GM18519 (cell line): ENCODE measurements at regions not wholly inside any gene's neighbourhood (a gene's known extent, or its start where the extent isn't known, plus 50 kb on each side); places are given as distances from the start of the nearest gene placed in this dataset.

ENCODE experiments used
- ATAC-seq: cut with Tn5 transposase; IDR thresholded peaks from one replicate; pipeline ENCODE4 v1.9.1; 2021; ENCODE audit warnings: mild to moderate bottlenecking, moderate library complexity; ENCODE audit not compliant: unreplicated experiment, low FRiP score

DNA sequence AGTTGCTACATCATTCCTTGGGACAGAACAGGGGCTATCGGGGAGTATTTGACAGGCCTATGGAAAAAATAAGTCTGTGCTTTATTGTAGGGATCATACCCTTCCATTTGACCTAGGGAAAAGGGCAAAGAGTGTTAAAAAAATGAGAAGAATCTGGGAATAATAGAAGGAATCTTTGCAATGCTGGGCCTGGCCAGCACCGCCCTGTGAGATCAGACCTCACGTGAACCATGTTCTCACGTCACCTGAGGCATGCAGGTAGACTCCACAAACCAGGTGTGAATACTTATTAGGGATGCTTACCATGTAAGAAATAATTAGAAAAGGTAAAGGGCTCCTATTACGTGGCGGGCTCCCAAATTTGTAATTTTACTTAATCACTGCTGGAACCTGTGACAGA is 177.5 kb upstream of the GATA6 start:
- ATAC-seq = no peak

- no peak for ATAC-seq
These were observed 173.0 kb upstream of the GATA6 start for GRCh38 chr18:21996351-21996826.

DNA sequence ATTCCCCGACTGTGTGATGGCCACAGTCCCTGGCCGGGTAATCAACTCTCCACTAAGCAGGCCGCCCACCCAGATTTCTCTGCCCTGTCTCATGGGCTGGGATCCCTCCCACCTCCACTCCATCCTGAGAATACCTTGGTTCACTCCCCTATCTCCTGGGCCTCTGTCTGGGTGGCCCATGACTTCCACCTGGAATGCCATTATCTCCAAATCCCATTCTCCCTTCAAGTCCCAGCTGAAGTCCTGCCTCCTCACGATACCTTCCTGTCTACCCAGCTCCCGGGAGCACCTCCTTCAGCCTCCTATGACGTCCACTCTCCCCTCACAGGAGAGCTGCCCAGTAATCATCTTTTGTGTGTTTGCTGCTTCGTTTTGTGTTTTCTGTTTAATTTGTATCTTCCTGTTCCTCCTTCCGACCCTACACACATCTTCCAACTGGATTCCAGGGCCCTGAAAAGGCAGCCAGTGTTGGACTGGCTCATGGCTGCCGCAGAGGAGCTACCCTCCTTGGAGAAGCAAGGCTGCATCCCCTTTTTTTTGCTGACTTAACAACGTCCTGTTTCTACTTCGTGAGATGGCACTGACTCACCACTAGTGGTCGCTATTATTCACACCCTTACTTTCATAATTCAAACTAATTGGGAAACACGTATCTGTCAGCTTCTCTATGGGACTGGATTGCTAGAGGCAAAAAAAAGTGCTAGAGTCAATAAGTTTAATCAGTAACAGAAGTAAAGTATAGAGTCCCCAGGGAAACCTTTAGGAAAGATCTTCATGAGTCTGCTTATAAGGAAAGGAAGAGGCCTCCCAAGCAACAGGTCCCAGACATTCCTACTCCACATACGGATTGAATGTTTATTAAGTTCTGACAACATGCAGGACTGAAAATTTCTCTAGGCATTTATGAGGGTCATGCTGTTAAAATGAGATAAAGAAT is 171.9 kb upstream of the GATA6 start:
- no peak for ATAC-seq

DNA sequence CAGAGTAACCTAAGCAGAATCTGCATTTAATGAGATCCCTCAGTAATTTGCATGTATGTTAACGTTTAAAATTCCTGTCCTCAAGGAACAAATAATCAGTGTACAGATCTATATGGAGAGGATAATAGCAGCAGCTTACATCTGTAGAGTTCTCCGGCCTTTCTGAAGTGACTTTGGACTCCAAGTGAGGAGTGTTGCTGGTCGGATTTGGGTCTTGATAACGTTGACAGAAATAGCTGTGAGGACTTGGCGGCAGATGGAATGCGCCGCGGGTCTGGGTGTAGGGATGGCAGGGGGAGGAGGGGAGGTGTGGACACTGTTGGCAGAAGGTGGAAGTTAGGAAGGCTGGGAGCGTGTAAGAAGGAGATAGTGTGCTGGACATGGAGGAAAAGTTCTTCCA is 170.9 kb upstream of the GATA6 start:
- no peak for ATAC-seq

DNA sequence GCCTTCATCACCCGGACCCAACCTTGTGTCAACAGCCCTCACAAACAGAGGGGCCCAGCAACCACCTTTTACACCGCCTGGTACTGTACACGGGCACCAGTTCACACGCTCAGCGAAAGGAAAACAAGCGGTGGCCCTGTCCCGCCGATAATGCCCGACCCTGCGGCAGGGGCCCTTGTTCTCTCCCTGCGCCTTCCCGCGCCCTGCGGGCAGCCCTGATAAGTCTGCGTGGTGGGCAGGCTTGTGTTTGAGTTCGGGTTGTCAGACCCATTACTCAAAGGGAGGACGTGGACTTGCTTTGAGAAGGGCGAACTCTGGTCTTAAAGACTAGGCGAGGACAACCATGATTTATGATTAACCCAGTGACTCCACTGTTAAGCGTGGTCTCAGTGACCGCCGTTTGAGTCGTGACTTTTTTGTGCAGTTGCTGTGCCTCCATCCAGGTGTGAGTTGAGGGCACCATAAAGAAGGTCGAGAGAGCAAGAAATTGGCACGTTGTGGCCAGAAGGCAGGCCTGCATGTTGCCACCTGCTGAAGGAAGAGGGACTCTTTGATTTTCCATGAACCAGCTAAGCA is 167.4 kb upstream of the GATA6 start:
- ATAC-seq = no peak

DNA sequence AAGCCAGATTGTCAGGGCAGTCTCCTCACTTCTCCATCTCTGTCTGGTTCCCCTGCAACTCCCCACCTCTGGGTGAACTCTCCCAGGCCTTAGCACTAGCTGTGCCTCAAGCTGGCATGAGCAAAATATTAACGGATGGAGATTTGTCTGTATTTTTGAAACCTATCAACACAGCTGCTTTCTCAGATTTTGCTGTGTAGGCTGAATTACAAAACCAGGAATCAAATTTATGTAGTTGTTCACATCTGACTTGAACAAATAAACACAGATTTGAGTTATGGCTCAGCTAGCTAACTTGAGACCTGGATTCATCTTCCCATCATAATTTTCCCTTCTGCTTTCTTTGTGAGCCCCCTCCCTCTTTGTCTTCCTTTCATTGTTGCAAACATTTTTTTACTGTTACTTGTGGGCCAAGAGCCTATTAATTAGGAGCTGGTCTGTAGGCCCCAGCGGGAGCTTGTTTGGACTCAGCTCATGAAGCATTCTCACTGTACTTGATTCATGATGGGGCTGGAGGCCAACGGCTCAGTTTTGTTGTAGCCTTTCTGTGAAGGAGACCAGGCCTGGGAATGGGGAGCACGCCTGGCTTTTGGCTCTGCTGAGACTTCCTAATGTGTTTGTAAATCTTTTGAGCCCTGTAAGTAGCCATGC is 164.1 kb upstream of the GATA6 start:
- ATAC-seq = no peak

- no peak for ATAC-seq
These were observed 162.9 kb upstream of the GATA6 start for GRCh38 chr18:22006458-22006857.

DNA sequence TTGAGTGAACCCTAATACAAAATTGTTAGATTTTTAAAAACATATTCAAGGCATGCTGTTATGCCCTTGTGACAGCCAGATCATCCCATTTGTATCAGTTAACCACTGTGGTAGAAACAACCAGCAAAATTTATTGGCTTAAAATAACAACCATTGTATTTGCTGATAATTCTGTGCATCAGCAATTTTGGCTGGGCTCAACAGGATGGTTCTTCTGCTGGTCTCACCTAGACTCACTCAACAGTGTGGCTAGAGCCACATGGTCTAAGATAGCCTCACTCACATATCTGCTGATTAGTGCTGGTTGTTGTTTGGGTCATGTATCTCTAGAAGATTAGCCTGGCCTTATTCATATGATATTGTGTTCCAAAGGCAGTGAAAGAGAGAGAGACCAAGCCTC is 160.1 kb upstream of the GATA6 start:
- no peak for ATAC-seq

DNA sequence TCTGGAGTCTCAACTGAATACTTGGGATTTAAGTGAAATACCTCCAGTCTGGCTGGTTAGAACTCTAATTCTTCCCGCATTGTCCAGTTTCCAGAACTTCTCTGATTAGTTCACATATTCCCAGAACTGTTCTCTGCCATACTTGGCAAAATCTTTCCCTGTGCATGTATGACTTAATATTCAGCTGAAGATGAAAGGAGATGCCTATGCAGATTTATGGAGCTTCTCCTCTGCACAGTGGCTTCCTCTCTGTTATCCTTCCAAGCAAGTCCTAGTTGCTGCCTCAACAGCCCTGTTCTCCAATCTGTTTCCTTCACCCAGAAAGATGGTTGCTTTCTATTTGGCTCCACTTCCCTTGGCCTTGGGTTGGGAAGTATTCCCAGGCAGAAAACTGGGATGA is 155.4 kb upstream of the GATA6 start:
- ATAC-seq = no peak

DNA sequence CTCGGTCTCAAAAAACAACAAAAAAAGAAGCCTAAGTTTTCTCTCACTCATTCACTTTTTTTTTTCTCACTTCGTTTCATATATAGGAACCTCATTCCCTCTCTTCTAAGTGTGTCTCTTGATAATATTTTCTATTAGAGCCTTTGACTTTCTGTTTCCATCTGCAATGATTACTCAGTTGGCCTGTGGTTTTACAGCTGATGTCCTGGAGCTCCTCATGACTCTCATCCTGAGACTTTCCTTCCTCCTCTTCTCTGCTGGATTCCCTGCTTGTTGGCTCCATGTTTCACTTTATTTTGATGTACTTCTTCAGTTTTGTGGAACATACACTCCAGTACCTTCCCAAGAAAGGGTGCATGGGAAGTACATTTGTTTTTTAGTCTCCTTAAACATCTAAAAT is 154.2 kb upstream of the GATA6 start:
- no peak for ATAC-seq

DNA sequence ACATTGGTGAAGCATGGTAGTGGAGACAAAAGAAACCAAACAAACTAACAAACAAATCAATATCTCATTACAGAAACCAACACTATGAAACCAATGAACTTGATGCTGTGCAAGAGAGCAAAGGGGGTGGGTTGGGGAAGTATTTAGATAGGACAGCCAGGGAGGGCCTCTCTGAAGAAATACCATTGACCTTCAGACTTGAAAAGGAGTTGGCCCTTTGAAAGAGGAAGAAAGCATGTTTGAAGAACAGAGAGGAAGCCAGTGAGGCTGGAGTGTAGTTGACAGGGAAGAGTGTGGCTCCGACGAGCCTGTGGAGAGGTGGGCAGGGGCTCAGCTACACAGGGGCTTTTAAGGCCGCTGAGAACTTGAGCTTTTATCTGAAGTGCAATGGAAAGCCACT is 151.0 kb upstream of the GATA6 start:
- no peak for ATAC-seq

DNA sequence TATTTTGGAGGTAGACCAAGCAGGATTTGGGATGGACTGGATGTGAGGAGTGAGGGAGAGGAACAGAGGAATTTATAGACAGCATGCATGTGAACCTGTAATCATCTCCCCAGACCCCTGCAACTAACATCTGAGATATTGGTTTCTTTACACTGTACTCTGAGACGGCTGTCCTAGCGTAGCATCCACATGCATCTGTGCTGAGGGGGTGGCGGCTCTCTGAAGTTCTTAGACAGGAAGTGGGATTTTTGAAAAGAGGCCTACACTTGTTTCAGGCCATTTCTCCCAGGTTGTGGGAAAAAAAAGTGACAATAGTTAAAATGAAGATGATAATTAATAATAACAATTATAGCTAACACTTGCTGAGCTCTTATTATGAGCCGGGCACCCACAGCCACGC is 150.2 kb upstream of the GATA6 start:
- no peak for ATAC-seq

DNA sequence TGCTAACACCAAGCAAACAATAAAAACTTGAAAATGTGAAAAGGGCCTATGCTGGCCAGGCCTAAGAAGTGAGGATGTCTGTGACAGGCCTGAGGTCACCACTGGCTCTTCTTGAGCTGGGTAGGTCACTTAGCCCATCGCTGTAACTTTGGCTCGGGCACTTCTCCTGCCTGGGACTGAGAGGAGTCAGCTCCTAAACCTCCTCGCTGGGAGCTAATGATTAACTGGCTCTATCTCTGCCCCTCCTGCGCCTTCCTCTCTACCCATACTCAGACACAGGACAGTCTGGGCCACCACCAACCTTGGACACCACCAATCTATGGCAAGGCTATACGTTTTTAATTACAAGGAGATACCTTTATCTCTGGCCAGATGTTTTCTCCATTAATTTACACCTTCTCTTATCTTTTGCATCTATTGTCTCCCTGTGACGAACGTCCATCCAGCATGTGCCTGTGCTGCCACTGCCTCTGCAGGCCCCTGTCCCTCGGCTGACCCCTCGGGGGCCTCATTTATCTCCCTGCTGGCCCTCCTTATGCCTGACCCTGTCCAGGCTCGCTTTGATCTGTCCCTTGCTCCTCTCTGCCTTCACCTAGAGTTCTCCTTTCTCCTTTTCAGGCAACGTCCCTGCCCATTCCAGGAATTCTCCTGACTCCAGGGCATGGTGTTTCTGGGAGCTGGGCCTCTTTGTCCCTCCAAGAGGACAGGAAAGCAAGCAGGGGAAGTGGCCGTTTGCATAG is 149.1 kb upstream of the GATA6 start:
- ATAC-seq = no peak

- no peak for ATAC-seq
These were observed 148.5 kb upstream of the GATA6 start for GRCh38 chr18:22020867-22021370.

DNA sequence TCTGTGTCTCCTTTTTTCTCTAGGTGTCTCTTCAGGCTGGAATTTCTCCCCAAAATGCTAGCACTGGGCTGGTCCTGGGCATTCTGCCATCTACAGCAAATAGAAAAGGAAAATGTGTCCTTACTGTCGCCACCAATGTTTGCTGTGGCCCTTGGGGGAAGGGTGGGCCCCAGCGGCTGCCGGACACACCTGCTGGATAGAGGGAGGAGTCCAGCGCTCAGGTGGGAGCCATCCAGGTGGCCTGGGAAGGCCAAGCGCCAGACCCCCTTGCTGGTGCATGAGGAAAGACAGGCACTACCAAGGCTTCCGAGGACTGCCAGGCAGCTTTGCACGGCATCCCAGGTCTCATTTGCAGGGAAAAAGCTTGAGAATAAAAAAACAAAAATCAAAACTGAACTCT is 147.7 kb upstream of the GATA6 start:
- no peak for ATAC-seq

DNA sequence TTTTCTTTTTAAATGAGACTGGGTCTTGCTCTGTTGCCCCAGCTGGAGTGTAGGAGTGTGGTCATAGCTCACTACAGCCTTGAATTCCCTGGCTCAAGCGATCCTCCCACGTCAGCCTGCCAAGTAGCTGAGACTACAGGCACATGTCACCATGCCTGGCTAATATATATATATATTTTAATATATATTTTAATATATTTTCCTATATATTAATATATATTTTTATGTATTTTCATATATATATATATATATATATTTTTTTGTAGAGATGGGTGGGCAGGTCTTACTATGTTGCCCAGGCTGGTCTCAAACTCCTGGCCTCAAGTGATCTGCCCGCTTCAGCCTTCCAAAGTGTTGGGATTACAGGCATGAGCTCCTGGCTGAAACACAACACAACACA is 144.5 kb upstream of the GATA6 start:
- no peak for ATAC-seq

DNA sequence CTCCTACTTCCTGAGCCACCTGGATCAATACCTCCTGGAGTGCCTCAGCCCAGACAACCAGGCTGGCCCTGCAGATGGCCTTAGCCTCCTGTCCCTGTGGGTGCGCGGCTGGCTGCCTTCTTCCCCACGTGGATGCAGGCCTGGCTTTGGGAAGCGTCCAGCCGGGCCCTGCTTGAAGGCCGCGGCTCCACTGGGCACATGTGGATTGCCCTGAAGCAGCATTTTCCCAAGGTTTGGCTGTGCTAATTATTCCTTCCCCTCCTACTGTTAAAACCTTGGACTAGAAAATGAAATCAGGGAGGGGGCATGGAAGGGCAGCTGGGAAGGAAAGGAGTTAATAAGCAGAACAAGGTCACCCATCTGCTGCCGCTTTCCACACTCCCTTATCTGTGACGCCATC is 143.0 kb upstream of the GATA6 start:
- ATAC-seq = no peak

GRCh38 chr18:22026889-22027288 is 142.5 kb upstream of the GATA6 start:
- ATAC-seq = no peak

- no peak for ATAC-seq
These were observed 137.8 kb upstream of the GATA6 start for GRCh38 chr18:22031611-22032010.

DNA sequence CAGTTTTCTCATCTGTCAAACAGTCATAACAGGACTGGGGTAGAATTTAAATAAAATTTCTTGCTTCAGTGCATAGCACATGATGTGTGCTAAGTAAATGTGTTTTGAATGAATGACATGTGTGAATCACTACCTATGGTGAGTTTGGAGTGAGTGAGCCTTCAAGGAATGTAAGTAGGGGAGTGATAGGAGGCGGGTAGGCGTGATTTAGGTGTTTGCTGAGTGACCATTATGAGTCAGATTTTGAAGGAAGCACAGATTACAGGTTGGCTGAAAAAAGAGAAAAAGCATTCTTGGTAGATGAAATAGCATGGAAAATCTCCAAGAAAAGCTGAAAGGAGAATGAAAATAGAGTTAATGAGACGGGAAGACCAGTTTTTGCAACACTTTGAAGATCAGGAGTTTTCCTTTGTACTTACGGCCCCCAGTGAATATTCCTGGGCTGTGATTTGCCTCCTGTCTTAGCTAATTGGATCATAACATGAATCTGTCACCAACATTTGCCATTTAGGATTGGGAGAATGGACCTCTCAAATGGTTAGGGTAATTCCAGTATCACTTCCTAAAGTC is 136.9 kb upstream of the GATA6 start:
- ATAC-seq = peak; percentile 75
